ENCODE measurements at regions not wholly inside any gene's neighbourhood (a gene's known extent, or its start where the extent isn't known, plus 50 kb on each side); places are given as distances from the start of the nearest gene placed in this dataset.
"Not testable (repeated sequence)": the region's sequence is repeated elsewhere in the genome, so short reads cannot be mapped to it uniquely, and the experiment has no call there.

DNA sequence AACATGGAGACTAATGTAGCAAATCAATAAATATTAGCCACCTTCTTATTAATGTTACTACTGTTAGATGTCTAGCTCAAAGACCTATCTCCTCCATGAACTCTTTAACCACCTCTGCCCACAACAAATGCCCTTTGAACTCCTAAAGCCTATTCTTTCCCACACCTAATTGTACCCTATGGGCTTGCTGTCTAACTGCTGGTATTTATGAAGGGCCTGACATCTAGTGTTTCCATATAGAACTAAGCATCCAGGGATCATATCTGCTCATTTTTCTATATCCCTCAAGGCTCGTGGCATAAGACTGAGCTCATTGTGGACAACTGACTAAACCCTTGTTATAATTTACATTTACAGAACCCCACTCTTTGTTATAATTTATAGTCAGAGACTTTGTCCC lies 109.8 kb downstream of the TRIM69 start:
- TF ChIP-seq CTCF (IDR thresholded peaks at IDR 0.05; ENCODE audit: poor library complexity, severe bottlenecking); EZH2 (IDR thresholded peaks at IDR 0.05; ENCODE audit: borderline replicate concordance, insufficient read depth, low read length, poor library complexity, severe bottlenecking); POLR2AphosphoS5 (IDR thresholded peaks at IDR 0.05); RAD21 (conservative IDR thresholded peaks at IDR 0.05); EP300 (conservative IDR thresholded peaks at IDR 0.05; ENCODE audit: poor library complexity, severe bottlenecking); TAF1 (IDR thresholded peaks at IDR 0.05; ENCODE audit: low read depth): not testable (repeated sequence)
- TF ChIP-seq, protein P1, sequence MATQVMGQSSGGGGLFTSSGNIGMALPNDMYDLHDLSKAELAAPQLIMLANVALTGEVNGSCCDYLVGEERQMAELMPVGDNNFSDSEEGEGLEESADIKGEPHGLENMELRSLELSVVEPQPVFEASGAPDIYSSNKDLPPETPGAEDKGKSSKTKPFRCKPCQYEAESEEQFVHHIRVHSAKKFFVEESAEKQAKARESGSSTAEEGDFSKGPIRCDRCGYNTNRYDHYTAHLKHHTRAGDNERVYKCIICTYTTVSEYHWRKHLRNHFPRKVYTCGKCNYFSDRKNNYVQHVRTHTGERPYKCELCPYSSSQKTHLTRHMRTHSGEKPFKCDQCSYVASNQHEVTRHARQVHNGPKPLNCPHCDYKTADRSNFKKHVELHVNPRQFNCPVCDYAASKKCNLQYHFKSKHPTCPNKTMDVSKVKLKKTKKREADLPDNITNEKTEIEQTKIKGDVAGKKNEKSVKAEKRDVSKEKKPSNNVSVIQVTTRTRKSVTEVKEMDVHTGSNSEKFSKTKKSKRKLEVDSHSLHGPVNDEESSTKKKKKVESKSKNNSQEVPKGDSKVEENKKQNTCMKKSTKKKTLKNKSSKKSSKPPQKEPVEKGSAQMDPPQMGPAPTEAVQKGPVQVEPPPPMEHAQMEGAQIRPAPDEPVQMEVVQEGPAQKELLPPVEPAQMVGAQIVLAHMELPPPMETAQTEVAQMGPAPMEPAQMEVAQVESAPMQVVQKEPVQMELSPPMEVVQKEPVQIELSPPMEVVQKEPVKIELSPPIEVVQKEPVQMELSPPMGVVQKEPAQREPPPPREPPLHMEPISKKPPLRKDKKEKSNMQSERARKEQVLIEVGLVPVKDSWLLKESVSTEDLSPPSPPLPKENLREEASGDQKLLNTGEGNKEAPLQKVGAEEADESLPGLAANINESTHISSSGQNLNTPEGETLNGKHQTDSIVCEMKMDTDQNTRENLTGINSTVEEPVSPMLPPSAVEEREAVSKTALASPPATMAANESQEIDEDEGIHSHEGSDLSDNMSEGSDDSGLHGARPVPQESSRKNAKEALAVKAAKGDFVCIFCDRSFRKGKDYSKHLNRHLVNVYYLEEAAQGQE (IDR thresholded peaks at IDR 0.05; ENCODE audit: borderline replicate concordance): not testable (repeated sequence)

Measured in neural cell (in vitro differentiated cells).